ENCODE measurements at regions not wholly inside any gene's neighbourhood (a gene's known extent, or its start where the extent isn't known, plus 50 kb on each side); places are given as distances from the start of the nearest gene placed in this dataset.

- TF ChIP-seq ATF2 (IDR thresholded peaks at IDR 0.05; ENCODE audit: low read length): no peak
- no peak for TF ChIP-seq NANOG (IDR thresholded peaks at IDR 0.05; ENCODE audit: insufficient read depth, low read depth, low read length, poor library complexity, severe bottlenecking)
- TF ChIP-seq POLR2A (IDR thresholded peaks at IDR 0.05; ENCODE audit: control extremely low read depth in 1 of 2, low read depth in 2 of 2, low read length in 2 of 2): no peak
- no peak for TF ChIP-seq HDAC2 (IDR thresholded peaks at IDR 0.05; ENCODE audit: borderline replicate concordance in 1 of 2, low read depth in 2 of 2, low read length in 2 of 2)
- no peak for TF ChIP-seq NRF1 (IDR thresholded peaks at IDR 0.05; ENCODE audit: low read depth, low read length)
- TF ChIP-seq RFX5 (IDR thresholded peaks at IDR 0.05; ENCODE audit: borderline replicate concordance, low read depth, low read length): no peak
- TF ChIP-seq JUND (IDR thresholded peaks at IDR 0.05; ENCODE audit: low read length): no peak
These were observed 723.7 kb upstream of the USP15 start (continued) for GRCh38 chr12:61536525-61536924.
